Right atrium auricular region (tissue), 2 donors: ENCODE measurements at regions not wholly inside any gene's neighbourhood (a gene's known extent, or its start where the extent isn't known, plus 50 kb on each side); places are given as distances from the start of the nearest gene placed in this dataset.

Experiments
- DNase-seq: peaks from one replicate; pipeline ENCODE4 v3.0.0-alpha.2; 2019; ENCODE audit warnings: low spot score
- H3K27ac ChIP-seq, 2 donors: fragments of 200-600 bp; sonication (generic); 1 replicate in 1 of 2; 2 replicates in 1 of 2; pipeline ENCODE4 v1.5.1; 2016 to 2019
- H3K27me3 ChIP-seq, 2 donors: fragments of 200-600 bp; sonication (generic); one replicate each; pipeline versions ENCODE4 v1.5.1 to v1.6.0; 2017 to 2019
- H3K36me3 ChIP-seq: fragments of 200-600 bp; sonication (generic); one replicate; pipeline ENCODE4 v1.5.1; 2016
- H3K4me1 ChIP-seq, 2 donors: fragments of 200-600 bp; sonication (generic); one replicate each; pipeline versions ENCODE4 v1.5.1 to v1.6.0; 2017 to 2019
- H3K4me3 ChIP-seq, 2 donors: fragments of 200-600 bp; sonication (generic); 1 replicate in 1 of 2; 2 replicates in 1 of 2; pipeline ENCODE4 v1.5.1; 2017 to 2019; ENCODE audit warnings: mild to moderate bottlenecking in 1 of 2, moderate library complexity in 1 of 2
- H3K9me3 ChIP-seq, 2 donors: fragments of 200-600 bp; sonication (generic); one replicate each; pipeline ENCODE4 v1.5.1; 2019
- TF ChIP-seq, protein P1 (sequence below), 2 donors: fragments of 200-600 bp; sonication (generic); IDR thresholded peaks; one replicate each; pipeline ENCODE4 v1.5.1; 2019; ENCODE audit warnings: antibody characterized with exemption in 2 of 2

DNA sequence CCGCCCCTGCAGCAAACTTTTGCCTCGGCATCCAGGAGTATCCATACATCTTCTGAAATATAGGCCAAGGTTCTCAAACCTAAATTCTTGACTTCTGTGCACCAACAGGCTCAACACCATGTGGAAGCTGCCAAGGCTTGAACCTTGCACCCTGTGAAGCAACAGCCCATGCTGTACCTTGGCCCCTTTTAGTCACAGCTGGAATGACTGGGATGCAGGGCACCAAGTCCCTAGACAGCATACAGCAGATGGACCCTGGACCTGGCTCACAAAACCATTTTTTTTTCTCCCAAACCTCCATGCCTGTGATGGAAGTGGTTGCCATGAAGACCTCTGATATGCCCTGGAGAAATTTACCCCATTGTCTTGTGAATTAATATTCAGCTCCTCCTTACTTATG lies 233.8 kb upstream of the KCND2 start:
- DNase-seq = no peak
- Histone ChIP-seq H3K9me3 (peaks cover 0 to 9% of the 10 kb centered on the region in 2 donors), H3K27me3 (no peaks in the 10 kb centered on the region), H3K27ac (no peak overlapping the region), H3K36me3 (no peaks in the 10 kb centered on the region), H3K4me1 (no peaks in the 10 kb centered on the region), H3K4me3 (no peak overlapping the region)
- TF ChIP-seq, protein P1, sequence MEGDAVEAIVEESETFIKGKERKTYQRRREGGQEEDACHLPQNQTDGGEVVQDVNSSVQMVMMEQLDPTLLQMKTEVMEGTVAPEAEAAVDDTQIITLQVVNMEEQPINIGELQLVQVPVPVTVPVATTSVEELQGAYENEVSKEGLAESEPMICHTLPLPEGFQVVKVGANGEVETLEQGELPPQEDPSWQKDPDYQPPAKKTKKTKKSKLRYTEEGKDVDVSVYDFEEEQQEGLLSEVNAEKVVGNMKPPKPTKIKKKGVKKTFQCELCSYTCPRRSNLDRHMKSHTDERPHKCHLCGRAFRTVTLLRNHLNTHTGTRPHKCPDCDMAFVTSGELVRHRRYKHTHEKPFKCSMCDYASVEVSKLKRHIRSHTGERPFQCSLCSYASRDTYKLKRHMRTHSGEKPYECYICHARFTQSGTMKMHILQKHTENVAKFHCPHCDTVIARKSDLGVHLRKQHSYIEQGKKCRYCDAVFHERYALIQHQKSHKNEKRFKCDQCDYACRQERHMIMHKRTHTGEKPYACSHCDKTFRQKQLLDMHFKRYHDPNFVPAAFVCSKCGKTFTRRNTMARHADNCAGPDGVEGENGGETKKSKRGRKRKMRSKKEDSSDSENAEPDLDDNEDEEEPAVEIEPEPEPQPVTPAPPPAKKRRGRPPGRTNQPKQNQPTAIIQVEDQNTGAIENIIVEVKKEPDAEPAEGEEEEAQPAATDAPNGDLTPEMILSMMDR (IDR thresholded peaks at IDR 0.05) = no peak

DNA sequence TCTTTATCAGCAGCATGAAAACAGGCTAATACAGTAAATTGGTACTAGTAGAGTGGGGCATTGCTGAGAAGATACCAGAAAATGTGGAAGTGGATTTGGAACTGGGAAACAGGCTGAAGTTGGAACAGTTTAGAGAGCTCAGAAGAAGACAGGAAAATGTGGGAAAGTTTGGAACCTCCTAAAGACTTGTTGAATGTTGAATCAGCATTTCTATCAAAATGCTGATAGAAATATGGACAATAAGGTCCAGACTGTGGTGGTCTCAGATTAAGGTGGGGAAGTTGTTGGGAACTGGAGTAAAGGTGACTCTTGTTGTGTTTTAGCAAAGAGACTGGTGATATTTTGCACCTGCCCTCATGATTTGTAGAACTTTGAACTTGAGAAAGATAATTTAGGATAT lies 231.2 kb upstream of the KCND2 start:
- H3K9me3 ChIP-seq = peaks cover 0 to 9% of the 10 kb centered on the region in 2 donors
- no peaks in the 10 kb centered on the region for H3K4me1 ChIP-seq
- H3K4me3 ChIP-seq = no peak overlapping the region
- no peaks in the 10 kb centered on the region for H3K36me3 ChIP-seq
- no peak overlapping the region for H3K27ac ChIP-seq
- TF ChIP-seq, protein P1 (IDR thresholded peaks at IDR 0.05) = no peak
- DNase-seq = no peak
- no peaks in the 10 kb centered on the region for H3K27me3 ChIP-seq

DNA sequence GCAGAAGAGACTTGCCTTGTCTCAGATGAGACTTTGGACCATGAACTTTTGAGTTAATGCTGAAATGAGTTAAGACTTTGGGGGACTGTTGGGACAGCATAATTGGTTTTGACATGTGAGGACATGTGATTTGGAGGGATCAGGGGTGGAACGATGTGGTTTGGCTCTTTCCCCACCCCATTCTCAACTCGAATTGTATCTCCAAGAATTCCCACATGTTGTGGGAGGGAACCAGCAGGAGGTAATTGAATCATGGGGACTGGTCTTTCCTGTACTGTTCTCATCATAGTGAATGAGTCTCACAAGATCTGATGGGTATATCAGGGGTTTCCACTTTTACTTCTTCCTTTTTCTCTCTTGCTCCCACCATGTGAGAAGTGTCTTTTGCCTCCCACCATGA lies 229.7 kb upstream of the KCND2 start:
- no peak for DNase-seq
- Histone ChIP-seq H3K4me1 (no peaks in the 10 kb centered on the region), H3K36me3 (no peaks in the 10 kb centered on the region), H3K4me3 (no peak overlapping the region), H3K27me3 (no peaks in the 10 kb centered on the region), H3K9me3 (peaks cover 0 to 9% of the 10 kb centered on the region in 2 donors), H3K27ac (no peak overlapping the region)
- TF ChIP-seq, protein P1 (IDR thresholded peaks at IDR 0.05) = no peak

DNA sequence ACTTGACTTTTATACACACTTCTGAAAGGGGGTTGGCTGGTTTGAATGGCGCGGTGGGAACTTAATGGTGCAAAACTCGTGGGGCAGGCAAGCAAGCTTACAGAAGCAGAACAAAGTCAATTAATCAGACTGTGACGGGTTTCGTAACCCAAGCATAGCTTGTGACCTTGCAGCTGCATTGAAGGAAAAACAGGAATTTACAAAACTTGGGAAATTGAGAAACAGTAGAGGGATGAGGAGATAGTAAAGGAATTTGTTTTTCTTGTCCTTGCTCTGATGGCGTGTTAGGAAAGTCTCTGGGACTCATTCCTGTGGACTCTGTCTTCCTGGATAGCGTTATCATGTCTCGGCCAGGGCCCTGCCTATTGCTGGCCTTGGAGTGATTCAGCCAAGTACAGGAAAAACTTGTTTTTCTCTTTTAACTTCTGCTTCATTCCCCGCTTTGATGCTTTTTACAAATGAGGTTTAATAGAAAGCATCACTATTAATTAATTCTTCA lies 220.0 kb upstream of the KCND2 start:
- TF ChIP-seq, protein P1 (IDR thresholded peaks at IDR 0.05) = no peak
- Histone ChIP-seq H3K4me1 (no peaks in the 10 kb centered on the region), H3K9me3 (no peaks in the 10 kb centered on the region), H3K4me3 (no peak overlapping the region), H3K27me3 (no peaks in the 10 kb centered on the region), H3K36me3 (no peaks in the 10 kb centered on the region), H3K27ac (peak overlapping the region in 1 of 2 donors; percentile 58)
- peak; percentile 71 for DNase-seq

DNA sequence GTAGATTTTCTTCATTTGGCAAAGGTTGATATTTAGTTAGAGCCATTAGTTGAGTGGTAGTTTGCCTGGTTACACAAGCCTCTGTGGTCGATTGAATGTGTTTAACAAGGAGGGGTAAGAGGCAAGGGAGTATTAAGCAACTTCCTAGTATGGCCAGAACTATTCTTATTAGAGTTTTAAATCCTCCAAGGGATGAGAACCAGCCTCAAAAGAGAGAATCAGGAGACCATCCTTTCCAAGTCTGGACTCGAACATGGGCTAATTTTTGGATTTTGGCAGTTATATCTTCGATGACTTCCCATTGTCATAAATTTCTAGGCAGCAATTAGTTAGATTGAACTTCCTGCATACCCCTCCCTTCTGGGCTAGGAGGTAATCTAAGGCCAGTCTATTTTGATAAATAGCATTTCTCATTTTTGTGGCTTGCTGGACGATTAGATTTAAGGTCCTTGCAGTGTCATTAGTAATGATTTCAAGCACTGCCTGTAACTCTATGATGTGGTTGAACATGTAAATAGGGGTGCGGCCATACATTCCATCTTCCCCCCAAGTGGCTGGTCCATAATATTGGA lies 219.5 kb upstream of the KCND2 start:
- TF ChIP-seq, protein P1 (IDR thresholded peaks at IDR 0.05) = no peak
- Histone ChIP-seq H3K27me3 (no peaks in the 10 kb centered on the region), H3K27ac (peak overlapping the region; percentile 33 to 58), H3K9me3 (no peaks in the 10 kb centered on the region), H3K4me1 (no peaks in the 10 kb centered on the region), H3K36me3 (no peaks in the 10 kb centered on the region), H3K4me3 (no peak overlapping the region)
- DNase-seq = no peak
